T-helper 1 cell (primary cell): ENCODE measurements at regions not wholly inside any gene's neighbourhood (a gene's known extent, or its start where the extent isn't known, plus 50 kb on each side); places are given as distances from the start of the nearest gene placed in this dataset.

ENCODE experiments used
- DNase-seq, 5 donors: peaks; one replicate each; pipeline ENCODE4 v3.0.0-alpha.2; 2012 to 2020

DNA sequence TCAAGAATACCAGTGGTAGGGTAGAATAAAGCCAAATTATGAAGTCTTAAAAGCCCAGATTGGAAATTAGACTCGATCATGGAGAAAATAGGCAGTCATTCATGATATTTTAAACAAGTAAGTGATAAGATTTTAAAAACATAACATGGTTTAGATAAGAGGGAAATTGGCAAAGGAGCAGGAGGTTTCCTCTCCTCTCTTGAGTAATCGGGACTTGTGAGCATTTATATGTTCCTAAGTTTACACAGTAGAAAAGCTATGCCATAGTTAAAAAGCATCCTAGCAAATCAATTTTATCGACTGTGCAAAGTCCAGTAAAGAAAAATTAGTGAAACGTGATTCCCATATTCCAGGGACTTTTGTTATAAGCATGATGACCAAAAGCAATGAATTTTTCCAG, 313.2 kb downstream of the AHR start:
- DNase-seq = no peak

DNA sequence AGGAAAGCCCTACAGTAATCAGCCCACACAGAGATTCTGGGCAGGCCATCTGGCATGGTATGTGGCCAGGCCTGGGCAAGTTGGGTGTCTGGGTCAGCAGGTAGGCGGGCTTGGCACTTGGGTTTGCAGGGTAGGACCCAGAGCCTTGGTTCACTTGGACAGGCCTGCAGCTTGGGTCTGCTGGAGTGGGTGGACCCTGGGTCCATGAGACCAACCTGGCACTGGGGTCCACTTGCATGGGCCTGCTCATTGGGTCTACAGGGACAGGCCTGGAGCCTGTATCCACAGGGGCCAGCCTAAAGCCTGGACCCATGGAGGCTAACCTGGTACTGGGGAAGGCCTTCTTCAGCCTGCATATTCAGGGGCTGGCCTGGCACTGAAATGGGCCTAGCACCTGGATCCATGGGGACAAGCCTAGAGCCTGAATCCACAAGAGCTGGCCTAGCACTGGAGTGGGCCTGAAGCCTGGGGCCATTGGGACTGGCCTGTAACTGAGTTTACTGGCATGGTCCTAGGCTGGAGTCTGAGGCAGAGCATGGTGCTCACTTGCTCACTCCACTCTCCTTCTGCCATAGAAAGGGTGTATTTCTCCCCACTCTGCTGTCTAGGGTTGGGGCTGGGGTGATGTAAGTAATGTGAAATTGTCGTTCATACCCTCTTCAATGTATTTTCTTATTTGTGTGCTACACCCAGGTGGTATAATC, 315.0 kb downstream of the AHR start:
- no peak for DNase-seq

GRCh38 chr7:17617380-17617779, 318.9 kb downstream of the AHR start:
- no peak for DNase-seq

- no peak for DNase-seq
Observed at GRCh38 chr7:17617857-17618651, 319.6 kb downstream of the AHR start.

DNA sequence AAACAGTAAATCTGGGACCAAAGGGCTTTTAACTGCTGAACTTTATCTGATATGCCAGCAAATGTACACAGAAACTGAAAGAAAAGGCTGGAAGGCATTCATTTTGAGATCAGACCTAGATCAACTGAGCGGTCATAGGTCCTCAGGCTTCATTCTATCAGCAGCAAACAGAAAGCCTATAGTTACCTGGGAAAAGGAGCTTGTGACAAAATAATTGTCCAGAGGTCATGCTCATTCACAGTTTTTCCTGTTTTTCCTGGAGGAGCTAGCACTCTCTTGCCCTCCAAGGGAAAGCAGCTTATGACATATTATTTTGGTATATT, 320.2 kb downstream of the AHR start:
- no peak for DNase-seq

DNA sequence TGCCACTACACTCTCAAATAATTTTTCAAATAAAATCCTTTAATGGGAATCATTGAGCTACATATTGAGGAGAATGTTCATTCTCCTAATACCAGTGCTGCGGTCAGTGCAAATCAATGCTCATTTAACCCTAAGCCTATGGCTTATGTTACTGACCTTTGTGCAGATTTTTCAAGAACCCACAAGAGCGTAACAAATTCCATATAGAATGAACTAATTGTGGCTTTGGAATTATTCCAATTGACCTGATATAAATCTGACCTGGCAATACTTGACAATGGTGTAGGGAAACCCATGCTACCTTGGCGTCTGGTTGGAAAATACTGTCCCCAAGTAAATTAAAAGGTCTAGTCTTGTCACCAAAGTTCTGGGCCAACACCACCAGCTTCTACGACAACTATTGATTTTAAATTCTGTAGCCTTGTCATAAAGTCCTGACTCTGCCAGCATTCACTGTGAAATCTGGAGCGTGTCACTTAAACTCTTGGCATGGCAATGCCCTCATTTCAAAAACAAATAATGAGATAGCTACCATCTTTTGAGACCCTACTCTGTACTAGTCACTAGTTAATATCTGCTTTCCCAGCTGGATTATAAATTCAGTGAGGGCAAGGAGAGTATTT, 320.9 kb downstream of the AHR start:
- no peak for DNase-seq

- DNase-seq = no peak
Observed at GRCh38 chr7:17620566-17620965, 319.7 kb downstream of the SNX13 start.

- no peak for DNase-seq
Observed at GRCh38 chr7:17622451-17622850, 317.8 kb downstream of the SNX13 start.

DNA sequence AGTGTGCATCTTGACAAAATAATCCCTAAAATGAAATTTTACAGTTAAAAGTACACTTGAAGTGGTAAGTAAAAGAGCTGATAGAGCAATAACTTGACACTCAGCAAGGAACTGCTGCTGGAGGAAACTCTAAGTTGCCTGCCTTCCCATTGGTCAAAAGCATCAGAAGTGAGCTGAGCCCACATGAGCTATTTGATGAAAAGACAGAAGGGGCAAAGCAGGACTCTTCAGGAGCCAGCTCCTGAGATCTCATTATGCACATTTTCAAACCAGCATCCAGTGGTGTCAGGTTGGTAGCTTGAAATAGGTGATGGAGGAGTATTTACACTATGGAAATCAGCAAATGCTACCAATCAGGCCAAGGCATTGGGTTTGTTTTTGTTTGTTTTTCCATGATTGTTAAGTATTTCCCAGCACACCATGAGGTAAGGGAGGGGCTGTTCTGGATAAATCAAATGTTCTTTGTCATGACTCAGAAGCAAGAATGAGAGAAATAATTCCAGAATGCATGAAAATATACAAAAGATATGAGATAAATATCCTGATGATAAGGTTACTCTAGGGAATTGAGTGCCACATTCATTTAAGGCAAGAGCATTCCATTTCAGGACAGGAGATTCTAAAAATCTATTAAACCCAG, 316.6 kb downstream of the SNX13 start:
- DNase-seq = no peak

- DNase-seq = no peak
Observed at GRCh38 chr7:17624379-17624778, 315.9 kb downstream of the SNX13 start.

DNA sequence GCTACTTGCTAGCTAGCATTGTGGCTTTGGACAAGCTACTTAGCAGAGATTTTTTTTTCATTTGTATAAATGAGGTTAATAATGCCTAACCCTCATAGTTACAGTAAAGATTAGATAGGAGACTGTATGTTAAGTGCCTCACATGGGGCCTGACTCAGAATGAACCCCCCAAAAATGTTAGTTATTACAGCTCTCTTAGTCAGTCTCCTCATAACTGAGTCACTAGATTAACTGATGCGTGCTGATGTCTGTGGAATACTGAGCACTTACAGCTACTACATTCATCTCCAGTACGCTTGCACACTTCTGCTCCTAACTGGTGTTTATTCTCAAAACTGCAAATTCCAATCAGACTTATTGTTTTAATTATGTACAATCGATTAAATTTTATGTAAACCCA, 315.3 kb downstream of the SNX13 start:
- DNase-seq = no peak

- DNase-seq = no peak
Observed at GRCh38 chr7:17626235-17626634, 314.1 kb downstream of the SNX13 start.

GRCh38 chr7:17631061-17631460, 309.2 kb downstream of the SNX13 start:
- no peak for DNase-seq

DNA sequence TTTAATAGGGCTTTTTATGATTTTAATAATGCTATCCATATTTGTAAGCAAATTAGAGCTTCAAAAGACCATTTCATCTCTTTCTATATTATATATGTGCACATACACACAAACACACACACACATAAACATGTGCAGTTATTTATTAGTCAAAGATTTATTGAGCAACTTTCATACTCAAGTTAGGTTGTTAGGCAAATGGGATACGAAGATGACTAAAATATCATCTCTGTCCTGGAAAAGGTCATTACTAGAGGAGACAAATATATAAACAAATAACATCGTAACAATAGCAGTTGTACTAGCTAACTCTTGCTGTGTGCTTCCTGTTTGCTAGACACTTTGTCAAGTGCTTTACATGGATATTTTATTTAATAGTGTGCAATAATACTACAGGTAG, 307.9 kb downstream of the SNX13 start:
- DNase-seq = no peak

DNA sequence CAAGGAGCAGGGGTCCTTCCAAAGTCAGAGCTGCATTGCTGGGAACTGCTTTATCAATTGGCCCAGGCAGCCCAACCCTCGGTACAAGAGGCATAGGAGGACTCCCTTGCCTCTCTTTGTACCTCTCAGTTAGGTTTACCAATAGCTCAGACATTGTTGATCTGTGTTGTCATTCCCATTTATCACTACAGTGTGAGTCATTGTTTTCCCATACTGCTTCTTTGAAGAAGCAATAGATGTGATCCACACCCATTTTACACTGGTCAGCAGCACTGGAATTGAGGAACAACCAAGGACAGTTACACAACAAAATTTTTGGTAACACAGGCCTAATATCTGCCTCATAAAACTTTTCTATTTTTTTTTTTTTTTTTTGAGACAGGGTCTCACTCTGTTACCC, 307.2 kb downstream of the SNX13 start:
- no peak for DNase-seq

DNA sequence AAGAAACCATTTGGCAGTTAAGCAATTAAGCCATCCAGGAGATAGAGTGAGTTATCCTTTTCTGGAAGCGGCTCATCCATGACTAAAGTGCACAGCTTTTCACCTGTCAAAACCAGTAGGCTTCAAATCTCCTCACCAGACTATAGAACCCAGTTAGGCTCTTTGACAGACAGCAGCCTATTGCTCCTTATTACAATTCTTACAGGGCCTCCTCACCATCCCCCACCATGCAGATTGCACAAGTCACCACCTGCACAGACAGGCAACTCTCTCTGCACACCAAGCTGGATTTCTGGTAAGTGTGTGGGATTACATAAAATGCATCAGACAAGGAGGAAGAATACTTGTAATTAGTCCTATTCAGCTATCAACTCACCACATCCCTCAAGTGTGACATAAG, 301.6 kb downstream of the SNX13 start:
- no peak for DNase-seq

GRCh38 chr7:17640730-17641377, 299.4 kb downstream of the SNX13 start:
- DNase-seq = peak in 2 of 5 donors; percentile 2 to 17

- no peak for DNase-seq
Observed at GRCh38 chr7:17645500-17645899, 294.8 kb downstream of the SNX13 start.

DNA sequence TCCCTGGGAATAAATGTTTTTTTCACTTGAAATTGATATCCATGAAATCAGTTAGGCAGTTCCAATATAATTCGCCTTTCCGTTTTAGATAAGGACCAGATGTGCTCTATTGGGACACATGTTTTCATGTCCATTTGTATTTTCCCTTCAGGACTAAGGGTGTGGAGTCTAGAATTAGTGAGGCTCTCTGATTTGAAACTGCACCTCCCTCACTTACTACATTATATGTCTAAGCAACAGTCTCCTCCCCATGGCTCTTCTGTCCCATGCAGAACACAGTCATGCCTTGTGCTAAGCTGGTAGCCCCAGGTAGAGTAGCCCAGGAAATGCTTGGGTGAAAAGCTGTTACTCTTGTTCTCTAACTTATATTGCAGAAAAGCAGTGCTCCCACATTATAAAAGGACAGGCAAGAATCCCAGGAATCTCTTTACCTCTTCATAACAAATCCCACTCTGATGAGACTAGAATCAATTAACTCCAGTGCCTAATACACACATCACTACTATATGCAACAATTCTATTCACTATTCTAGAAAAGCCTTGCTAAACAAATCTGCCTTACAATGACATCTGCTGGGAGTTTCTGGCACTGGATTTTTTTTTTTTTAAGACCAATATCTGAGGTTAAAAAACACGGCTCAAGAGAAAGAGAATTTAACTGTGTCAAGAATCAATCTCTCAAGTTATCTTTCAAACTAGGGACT, 293.9 kb downstream of the SNX13 start:
- no peak for DNase-seq

DNA sequence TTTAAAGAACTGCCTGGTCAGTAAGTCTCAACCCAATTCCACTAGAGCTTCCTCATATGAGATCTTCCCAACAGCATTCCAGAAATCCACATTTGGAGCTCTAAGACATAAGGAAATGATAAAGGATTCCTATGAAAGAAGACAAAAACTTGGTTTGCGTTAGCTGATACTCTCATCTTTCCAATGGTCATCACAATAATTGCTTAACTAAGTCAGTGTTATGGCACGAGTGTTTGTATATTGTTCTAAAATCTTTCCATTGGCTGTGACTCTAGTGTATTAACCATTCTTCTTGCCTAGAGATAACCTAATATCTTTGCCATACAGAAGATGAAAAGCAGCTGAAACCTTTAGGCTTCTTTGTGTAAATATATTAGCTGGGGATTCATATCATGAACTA, 289.0 kb downstream of the SNX13 start:
- DNase-seq = no peak

GRCh38 chr7:17651863-17652385, 288.4 kb downstream of the SNX13 start:
- DNase-seq = no peak

GRCh38 chr7:17654940-17655339, 285.4 kb downstream of the SNX13 start:
- DNase-seq = no peak
